ENCODE measurements at regions not wholly inside any gene's neighbourhood (a gene's known extent, or its start where the extent isn't known, plus 50 kb on each side); places are given as distances from the start of the nearest gene placed in this dataset.

DNA sequence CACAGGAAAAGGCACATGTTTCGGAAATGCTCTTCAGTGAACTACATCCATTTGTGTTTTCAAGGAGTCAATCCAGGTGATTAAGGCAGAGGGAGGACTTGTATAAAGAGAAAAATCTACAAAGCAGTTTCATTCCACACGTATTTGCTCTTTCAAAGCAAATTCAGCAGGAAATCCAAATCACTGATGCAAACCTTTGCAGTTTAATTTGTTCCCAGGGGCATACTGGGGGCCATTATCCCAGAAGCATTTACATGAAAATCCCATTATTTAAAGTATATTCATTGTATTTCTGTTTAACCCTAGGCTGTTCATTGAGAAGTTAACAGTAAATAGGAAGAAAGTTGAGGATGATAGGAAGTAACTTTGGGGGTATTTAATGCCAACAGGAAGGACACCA is 147.9 kb downstream of the PMP22 start:
- Histone ChIP-seq H3K27me3 (ENCODE audit: control insufficient read depth in 2 of 2, insufficient read depth in 2 of 2, low read length in 2 of 2) (no peaks in the 10 kb centered on the region), H3K4me1 (ENCODE audit: control insufficient read depth in 2 of 2, insufficient read depth in 2 of 2, low read length in 2 of 2) (no peaks in the 10 kb centered on the region), H3K9ac (ENCODE audit: low read depth in 1 of 2, low read length in 2 of 2) (no peak overlapping the region)

DNA sequence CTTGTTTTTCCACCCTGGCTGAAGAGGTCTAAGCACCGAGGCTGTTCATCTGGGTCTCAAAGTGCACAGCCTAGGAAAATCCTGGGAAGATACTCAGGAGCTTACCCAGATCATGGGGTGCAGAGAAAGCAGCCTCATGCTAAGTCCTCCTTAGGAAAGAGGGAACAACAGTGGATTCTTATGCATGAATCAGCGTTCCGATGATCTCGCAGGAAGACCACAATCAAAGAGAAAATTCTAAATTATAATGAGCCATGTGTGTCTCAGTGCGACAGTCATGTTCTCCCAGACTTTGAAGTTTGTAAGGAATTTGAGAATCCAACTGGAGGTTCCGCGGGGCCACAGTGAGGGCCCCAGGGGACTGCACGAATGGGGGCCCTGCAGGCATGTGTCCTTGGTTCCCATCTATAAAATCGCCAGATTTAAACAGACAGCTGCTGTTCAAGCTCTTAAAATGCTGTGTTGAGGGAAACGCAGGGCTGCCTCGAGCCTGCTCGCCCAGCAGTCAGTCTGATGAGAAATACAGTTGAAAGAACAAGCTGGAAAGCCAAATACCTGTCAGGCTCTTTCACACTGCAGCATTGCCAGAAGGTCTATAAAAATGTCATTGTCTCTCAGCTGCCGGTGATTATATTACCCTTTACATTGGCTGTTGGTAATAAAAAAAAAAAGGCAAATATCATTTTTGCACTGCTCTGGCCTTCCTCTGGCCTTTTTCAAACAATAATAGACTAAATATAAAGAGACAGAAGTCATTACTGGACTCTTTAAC is 152.1 kb downstream of the PMP22 start:
- Histone ChIP-seq H3K9me3 (ENCODE audit: control insufficient read depth in 2 of 2, low read length in 2 of 2) (no peaks in the 10 kb centered on the region), H3K4me3 (ENCODE audit: low read length in 2 of 2) (no peak overlapping the region), H3K9ac (ENCODE audit: low read depth in 1 of 2, low read length in 2 of 2) (no peak overlapping the region), H3K27ac (ENCODE audit: low read depth in 2 of 2, low read length in 2 of 2) (no peak overlapping the region), H3K4me1 (ENCODE audit: control insufficient read depth in 2 of 2, insufficient read depth in 2 of 2, low read length in 2 of 2) (no peaks in the 10 kb centered on the region), H3K36me3 (ENCODE audit: control insufficient read depth in 2 of 2, insufficient read depth in 2 of 2, low read length in 2 of 2) (no peaks in the 10 kb centered on the region), H3K27me3 (ENCODE audit: control insufficient read depth in 2 of 2, insufficient read depth in 2 of 2, low read length in 2 of 2) (no peaks in the 10 kb centered on the region)

More for the DNA sequence above, 147.9 kb downstream of the PMP22 start:
- Histone ChIP-seq H3K27ac (ENCODE audit: low read depth in 2 of 2, low read length in 2 of 2) (no peak overlapping the region), H3K4me3 (ENCODE audit: low read length in 2 of 2) (no peak overlapping the region), H3K36me3 (ENCODE audit: control insufficient read depth in 2 of 2, insufficient read depth in 2 of 2, low read length in 2 of 2) (no peaks in the 10 kb centered on the region), H3K9me3 (ENCODE audit: control insufficient read depth in 2 of 2, low read length in 2 of 2) (no peaks in the 10 kb centered on the region)

DNA sequence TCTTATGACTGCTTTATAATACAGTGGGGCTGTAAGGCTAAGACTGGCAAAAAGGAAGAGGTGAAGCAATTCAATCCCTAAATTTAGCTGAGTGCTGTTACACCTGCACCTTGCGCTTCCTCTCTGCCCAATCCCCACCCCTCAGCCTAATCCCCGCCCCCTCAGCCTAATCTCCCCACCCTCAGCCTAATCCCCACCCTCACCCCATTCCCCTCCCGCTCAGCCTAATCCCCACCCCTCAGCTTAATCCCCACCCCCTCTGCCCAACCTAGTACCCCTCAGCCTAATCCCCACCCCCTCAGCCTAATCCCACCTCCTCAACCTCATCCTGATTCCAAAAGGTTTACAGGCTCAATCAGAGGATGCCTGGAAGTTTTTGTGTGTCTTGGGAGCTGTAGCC is 155.5 kb downstream of the PMP22 start:
- Histone ChIP-seq H3K9me3 (ENCODE audit: control insufficient read depth in 2 of 2, low read length in 2 of 2) (no peaks in the 10 kb centered on the region), H3K27ac (ENCODE audit: low read depth in 2 of 2, low read length in 2 of 2) (no peak overlapping the region), H3K27me3 (ENCODE audit: control insufficient read depth in 2 of 2, insufficient read depth in 2 of 2, low read length in 2 of 2) (no peaks in the 10 kb centered on the region), H3K9ac (ENCODE audit: low read depth in 1 of 2, low read length in 2 of 2) (no peak overlapping the region), H3K4me3 (ENCODE audit: low read length in 2 of 2) (no peak overlapping the region), H3K36me3 (ENCODE audit: control insufficient read depth in 2 of 2, insufficient read depth in 2 of 2, low read length in 2 of 2) (no peaks in the 10 kb centered on the region), H3K4me1 (ENCODE audit: control insufficient read depth in 2 of 2, insufficient read depth in 2 of 2, low read length in 2 of 2) (no peaks in the 10 kb centered on the region)

DNA sequence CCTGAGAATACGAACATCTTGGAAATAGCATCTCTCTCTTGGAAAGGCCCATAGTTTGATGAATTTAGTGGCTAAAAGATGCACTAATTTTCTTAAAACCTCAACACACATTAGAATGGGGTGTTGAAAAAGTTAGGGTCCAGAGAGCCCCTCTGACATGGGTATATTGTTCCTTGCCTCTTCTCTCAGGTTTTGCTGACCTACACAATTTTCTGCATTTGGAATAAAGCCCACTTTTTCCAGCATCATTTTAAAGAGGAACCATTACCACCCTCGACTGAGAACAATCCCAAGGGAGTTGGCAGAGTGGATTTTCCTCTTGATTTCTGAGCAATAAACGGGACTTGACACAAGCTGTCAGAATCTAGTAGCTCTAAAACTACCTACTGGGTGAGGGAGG is 156.1 kb downstream of the PMP22 start:
- H3K9ac ChIP-seq (ENCODE audit: low read depth in 1 of 2, low read length in 2 of 2): no peak overlapping the region
- H3K36me3 ChIP-seq (ENCODE audit: control insufficient read depth in 2 of 2, insufficient read depth in 2 of 2, low read length in 2 of 2): no peaks in the 10 kb centered on the region
- no peak overlapping the region for H3K27ac ChIP-seq (ENCODE audit: low read depth in 2 of 2, low read length in 2 of 2)
- no peaks in the 10 kb centered on the region for H3K4me1 ChIP-seq (ENCODE audit: control insufficient read depth in 2 of 2, insufficient read depth in 2 of 2, low read length in 2 of 2)
- H3K9me3 ChIP-seq (ENCODE audit: control insufficient read depth in 2 of 2, low read length in 2 of 2): no peaks in the 10 kb centered on the region
- no peak overlapping the region for H3K4me3 ChIP-seq (ENCODE audit: low read length in 2 of 2)
- no peaks in the 10 kb centered on the region for H3K27me3 ChIP-seq (ENCODE audit: control insufficient read depth in 2 of 2, insufficient read depth in 2 of 2, low read length in 2 of 2)

DNA sequence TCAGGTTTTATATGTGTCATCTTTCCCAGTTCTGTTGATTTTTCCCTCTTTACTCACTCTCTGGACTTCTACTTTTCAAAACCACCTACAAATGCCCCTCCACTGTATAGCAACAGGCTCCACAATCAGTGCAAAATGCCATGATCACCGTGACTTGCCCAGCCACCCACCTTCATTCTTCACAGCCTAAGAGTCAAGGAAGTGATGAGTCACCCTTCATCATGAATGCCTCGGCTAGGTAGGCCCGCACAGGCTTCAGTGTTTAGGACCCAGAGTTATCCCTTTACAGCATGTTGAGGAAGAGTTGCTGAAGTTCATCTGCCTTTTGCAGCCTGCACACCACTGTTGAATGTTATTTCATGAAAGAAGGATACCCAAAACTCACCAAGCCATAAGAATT is 158.6 kb downstream of the PMP22 start:
- Histone ChIP-seq H3K36me3 (ENCODE audit: control insufficient read depth in 2 of 2, insufficient read depth in 2 of 2, low read length in 2 of 2) (no peaks in the 10 kb centered on the region), H3K9me3 (ENCODE audit: control insufficient read depth in 2 of 2, low read length in 2 of 2) (no peaks in the 10 kb centered on the region), H3K9ac (ENCODE audit: low read depth in 1 of 2, low read length in 2 of 2) (no peak overlapping the region), H3K4me3 (ENCODE audit: low read length in 2 of 2) (no peak overlapping the region), H3K4me1 (ENCODE audit: control insufficient read depth in 2 of 2, insufficient read depth in 2 of 2, low read length in 2 of 2) (no peaks in the 10 kb centered on the region), H3K27me3 (ENCODE audit: control insufficient read depth in 2 of 2, insufficient read depth in 2 of 2, low read length in 2 of 2) (no peaks in the 10 kb centered on the region), H3K27ac (ENCODE audit: low read depth in 2 of 2, low read length in 2 of 2) (no peak overlapping the region)

DNA sequence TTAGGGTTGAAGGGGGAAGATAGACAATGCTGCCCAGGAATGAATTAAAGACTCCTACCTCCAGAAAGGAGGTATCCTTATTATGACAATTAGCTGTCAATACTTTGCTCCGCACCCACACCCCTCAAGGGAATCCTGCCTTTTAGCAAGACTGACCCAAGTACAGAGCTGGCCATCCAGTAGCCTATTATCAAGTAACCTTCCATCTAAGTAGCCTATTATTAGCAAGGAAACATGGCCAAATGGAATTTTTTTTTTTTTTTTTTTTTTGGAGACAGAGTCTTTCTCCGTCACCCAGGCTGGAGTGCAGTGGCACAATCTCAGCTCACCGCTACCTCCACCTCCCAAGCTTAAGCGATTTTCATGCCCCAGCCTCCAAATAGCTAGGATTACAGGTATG is 161.3 kb downstream of the PMP22 start:
- no peaks in the 10 kb centered on the region for H3K27me3 ChIP-seq (ENCODE audit: control insufficient read depth in 2 of 2, insufficient read depth in 2 of 2, low read length in 2 of 2)
- no peaks in the 10 kb centered on the region for H3K9me3 ChIP-seq (ENCODE audit: control insufficient read depth in 2 of 2, low read length in 2 of 2)
- H3K27ac ChIP-seq (ENCODE audit: low read depth in 2 of 2, low read length in 2 of 2): no peak overlapping the region
- H3K4me3 ChIP-seq (ENCODE audit: low read length in 2 of 2): no peak overlapping the region
- H3K4me1 ChIP-seq (ENCODE audit: control insufficient read depth in 2 of 2, insufficient read depth in 2 of 2, low read length in 2 of 2): no peaks in the 10 kb centered on the region
- H3K36me3 ChIP-seq (ENCODE audit: control insufficient read depth in 2 of 2, insufficient read depth in 2 of 2, low read length in 2 of 2): no peaks in the 10 kb centered on the region
- no peak overlapping the region for H3K9ac ChIP-seq (ENCODE audit: low read depth in 1 of 2, low read length in 2 of 2)

DNA sequence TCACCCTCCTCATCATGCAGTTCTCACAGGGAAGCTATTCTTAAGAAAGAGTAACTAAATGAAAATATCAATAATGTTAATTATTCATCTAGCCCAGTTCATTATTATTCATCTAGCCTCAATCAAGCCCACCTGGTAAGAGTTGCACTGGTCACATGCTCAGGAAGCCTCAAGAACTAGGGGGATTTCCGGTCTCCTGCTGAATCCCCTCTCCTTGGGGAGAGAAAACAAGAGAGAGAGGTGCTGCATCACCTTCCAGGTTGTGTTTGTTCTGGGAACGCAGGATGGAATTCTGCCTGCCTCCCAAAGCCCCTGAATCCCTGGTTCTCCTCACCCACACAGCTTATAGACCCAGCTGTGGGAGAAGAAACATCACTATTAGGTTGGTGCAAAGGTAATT is 164.0 kb downstream of the PMP22 start:
- no peaks in the 10 kb centered on the region for H3K4me1 ChIP-seq (ENCODE audit: control insufficient read depth in 2 of 2, insufficient read depth in 2 of 2, low read length in 2 of 2)
- no peaks in the 10 kb centered on the region for H3K36me3 ChIP-seq (ENCODE audit: control insufficient read depth in 2 of 2, insufficient read depth in 2 of 2, low read length in 2 of 2)
- H3K9ac ChIP-seq (ENCODE audit: low read depth in 1 of 2, low read length in 2 of 2): no peak overlapping the region
- H3K9me3 ChIP-seq (ENCODE audit: control insufficient read depth in 2 of 2, low read length in 2 of 2): no peaks in the 10 kb centered on the region
- H3K27ac ChIP-seq (ENCODE audit: low read depth in 2 of 2, low read length in 2 of 2): no peak overlapping the region
- no peaks in the 10 kb centered on the region for H3K27me3 ChIP-seq (ENCODE audit: control insufficient read depth in 2 of 2, insufficient read depth in 2 of 2, low read length in 2 of 2)
- no peak overlapping the region for H3K4me3 ChIP-seq (ENCODE audit: low read length in 2 of 2)

DNA sequence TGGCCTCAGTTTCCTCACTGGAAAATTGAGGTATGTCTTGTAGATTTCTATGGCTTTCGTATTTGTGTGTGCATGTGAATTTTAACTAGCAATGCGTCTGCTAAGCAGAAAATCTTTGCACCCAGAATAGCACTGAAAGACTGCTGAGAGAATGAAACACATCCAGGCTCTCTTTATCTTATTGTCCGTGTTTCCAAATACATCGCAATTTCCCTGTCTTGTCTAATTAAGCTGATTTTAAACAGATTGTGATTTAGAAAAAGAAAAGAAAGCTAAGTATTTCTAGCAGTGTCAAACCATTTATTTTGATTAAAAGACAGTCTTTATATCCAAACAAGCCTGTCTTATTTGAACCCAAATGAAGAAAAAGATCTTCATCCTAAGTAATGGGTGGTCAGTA is 168.6 kb downstream of the PMP22 start:
- Histone ChIP-seq H3K27ac (ENCODE audit: low read depth in 2 of 2, low read length in 2 of 2) (no peak overlapping the region), H3K4me1 (ENCODE audit: control insufficient read depth in 2 of 2, insufficient read depth in 2 of 2, low read length in 2 of 2) (no peaks in the 10 kb centered on the region), H3K36me3 (ENCODE audit: control insufficient read depth in 2 of 2, insufficient read depth in 2 of 2, low read length in 2 of 2) (no peaks in the 10 kb centered on the region), H3K27me3 (ENCODE audit: control insufficient read depth in 2 of 2, insufficient read depth in 2 of 2, low read length in 2 of 2) (no peaks in the 10 kb centered on the region), H3K4me3 (ENCODE audit: low read length in 2 of 2) (no peak overlapping the region), H3K9ac (ENCODE audit: low read depth in 1 of 2, low read length in 2 of 2) (no peak overlapping the region), H3K9me3 (ENCODE audit: control insufficient read depth in 2 of 2, low read length in 2 of 2) (no peaks in the 10 kb centered on the region)

DNA sequence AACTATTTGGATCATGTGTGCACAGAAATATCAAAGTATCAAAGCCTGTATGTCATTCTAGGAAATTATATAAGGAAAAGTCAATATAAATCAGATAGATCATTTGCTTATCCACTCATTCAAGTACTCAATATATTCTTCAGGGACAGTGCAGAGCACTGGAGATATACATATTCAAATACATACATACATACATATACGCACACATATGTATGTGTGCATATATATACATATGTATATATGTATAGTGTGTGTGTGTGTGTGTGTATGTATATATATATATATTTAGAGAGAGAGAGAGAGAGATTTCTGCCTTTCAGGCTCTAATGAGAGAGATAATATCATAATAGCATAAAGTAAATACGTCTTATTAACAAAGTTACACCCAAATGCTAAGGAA is 169.2 kb downstream of the PMP22 start:
- no peaks in the 10 kb centered on the region for H3K9me3 ChIP-seq (ENCODE audit: control insufficient read depth in 2 of 2, low read length in 2 of 2)
- H3K27ac ChIP-seq (ENCODE audit: low read depth in 2 of 2, low read length in 2 of 2): no peak overlapping the region
- H3K27me3 ChIP-seq (ENCODE audit: control insufficient read depth in 2 of 2, insufficient read depth in 2 of 2, low read length in 2 of 2): no peaks in the 10 kb centered on the region
- H3K4me3 ChIP-seq (ENCODE audit: low read length in 2 of 2): no peak overlapping the region
- no peak overlapping the region for H3K9ac ChIP-seq (ENCODE audit: low read depth in 1 of 2, low read length in 2 of 2)
- H3K4me1 ChIP-seq (ENCODE audit: control insufficient read depth in 2 of 2, insufficient read depth in 2 of 2, low read length in 2 of 2): no peaks in the 10 kb centered on the region
- no peaks in the 10 kb centered on the region for H3K36me3 ChIP-seq (ENCODE audit: control insufficient read depth in 2 of 2, insufficient read depth in 2 of 2, low read length in 2 of 2)

DNA sequence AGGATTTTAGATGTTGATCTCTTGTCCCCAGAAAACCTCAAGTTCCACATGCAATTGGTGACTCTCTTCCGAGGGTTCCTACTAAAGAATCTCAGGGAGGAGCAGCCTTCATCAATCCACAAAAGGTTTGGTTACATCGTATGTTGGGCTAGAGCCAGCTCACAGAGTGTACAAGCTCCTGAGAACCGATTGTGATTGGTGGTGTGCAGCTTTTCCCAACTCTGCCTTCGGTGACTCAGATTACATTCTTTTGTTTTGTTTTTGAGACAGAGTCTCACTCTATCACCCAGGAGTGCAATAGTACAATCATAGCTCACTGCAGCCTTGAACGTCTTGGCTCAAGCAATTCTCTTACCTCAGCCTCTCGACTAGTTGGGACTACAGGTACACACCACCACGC is 172.4 kb downstream of the PMP22 start:
- Histone ChIP-seq H3K9me3 (ENCODE audit: control insufficient read depth in 2 of 2, low read length in 2 of 2) (no peaks in the 10 kb centered on the region), H3K4me1 (ENCODE audit: control insufficient read depth in 2 of 2, insufficient read depth in 2 of 2, low read length in 2 of 2) (no peaks in the 10 kb centered on the region), H3K9ac (ENCODE audit: low read depth in 1 of 2, low read length in 2 of 2) (no peak overlapping the region), H3K36me3 (ENCODE audit: control insufficient read depth in 2 of 2, insufficient read depth in 2 of 2, low read length in 2 of 2) (no peaks in the 10 kb centered on the region), H3K27ac (ENCODE audit: low read depth in 2 of 2, low read length in 2 of 2) (no peak overlapping the region), H3K27me3 (ENCODE audit: control insufficient read depth in 2 of 2, insufficient read depth in 2 of 2, low read length in 2 of 2) (no peaks in the 10 kb centered on the region), H3K4me3 (ENCODE audit: low read length in 2 of 2) (no peak overlapping the region)

DNA sequence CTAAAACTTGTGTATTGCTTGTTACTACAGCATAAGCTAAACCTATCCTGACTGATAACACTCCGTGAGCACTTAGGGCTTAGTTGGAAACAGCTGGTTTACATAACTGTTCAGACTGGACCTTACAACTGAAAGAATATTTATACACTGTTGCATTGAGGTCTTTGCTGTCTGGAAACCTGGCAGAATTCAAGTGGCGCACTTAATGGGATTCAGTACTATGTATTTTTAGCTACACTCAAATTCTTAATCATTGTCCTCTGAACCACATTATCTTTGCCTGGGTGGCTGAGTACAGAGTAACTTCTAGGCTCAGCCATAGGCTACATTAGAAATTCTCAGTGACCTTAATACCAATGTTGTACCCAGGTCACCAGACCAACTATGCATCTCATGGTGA is 172.9 kb downstream of the PMP22 start:
- Histone ChIP-seq H3K9ac (ENCODE audit: low read depth in 1 of 2, low read length in 2 of 2) (no peak overlapping the region), H3K36me3 (ENCODE audit: control insufficient read depth in 2 of 2, insufficient read depth in 2 of 2, low read length in 2 of 2) (no peaks in the 10 kb centered on the region), H3K27me3 (ENCODE audit: control insufficient read depth in 2 of 2, insufficient read depth in 2 of 2, low read length in 2 of 2) (no peaks in the 10 kb centered on the region), H3K4me3 (ENCODE audit: low read length in 2 of 2) (no peak overlapping the region), H3K27ac (ENCODE audit: low read depth in 2 of 2, low read length in 2 of 2) (no peak overlapping the region), H3K9me3 (ENCODE audit: control insufficient read depth in 2 of 2, low read length in 2 of 2) (no peaks in the 10 kb centered on the region), H3K4me1 (ENCODE audit: control insufficient read depth in 2 of 2, insufficient read depth in 2 of 2, low read length in 2 of 2) (no peaks in the 10 kb centered on the region)
